HepG2 (cell line): ENCODE measurements at regions not wholly inside any gene's neighbourhood (a gene's known extent, or its start where the extent isn't known, plus 50 kb on each side); places are given as distances from the start of the nearest gene placed in this dataset.

Experiments used
- ATAC-seq: fragments of 200-7000 bp; cut with Tn5 transposase; 3 replicates; pipeline ENCODE4 v1.9.1; 2020; ENCODE audit warnings: mild to moderate bottlenecking, moderate library complexity
- BruUV-seq: library from RNA; stranded (reverse); fragments of 400-500 nt; replicated peaks from 2 replicates; lab custom pipeline; 2021; lab: Mats Ljungman, UMichigan
- CTCF ChIA-PET: fragments of 300-600 bp; formaldehyde crosslinking; extraction: SDS; loops from one replicate; lab custom pipeline; 2021; ENCODE audit warnings: low total read pairs, inconsistent platforms, low intra/inter-chr PET ratio; lab: Yijun Ruan, JAX
- POLR2A ChIA-PET: fragments of 350-600 bp; sonication (Branson Sonifier 250); formaldehyde crosslinking; loops from one replicate; lab custom pipeline; 2020; ENCODE audit warnings: antibody characterized with exemption, inconsistent platforms; lab: Yijun Ruan, JAX
- DNase-seq: peaks from one replicate; pipeline ENCODE4 v3.0.0-alpha.2; 2015; ENCODE audit warnings: low spot score
- FAIRE-seq: peaks from 3 replicates; lab custom pipeline; 2011; peaks lifted over from hg19 to GRCh38; lab: Jason Lieb, UNC
- H2AFZ ChIP-seq: one replicate; pipeline ENCODE4 v1.6.1; 2011; ENCODE audit warnings: low read length, inconsistent platforms
- H3K27ac ChIP-seq: fragments of 300-600 bp; 3 replicates; pipeline ENCODE4 v1.8.0; 2011; ENCODE audit warnings: mixed run types, mild to moderate bottlenecking, mixed read lengths, low read length, inconsistent platforms; ENCODE audit not compliant: insufficient read depth; ENCODE audit errors: extremely low read length
- H3K27me3 ChIP-seq, 2 experiments: fragments of 200-600 bp in 1 of 2; 2 replicates in 1 of 2; 3 replicates in 1 of 2; pipeline versions ENCODE4 v1.6.0 to v1.8.0; 2011; ENCODE audit warnings: low read length in 2 of 2, mild to moderate bottlenecking in 2 of 2, moderate library complexity in 2 of 2, inconsistent platforms in 1 of 2; ENCODE audit not compliant: insufficient read depth in 2 of 2, control insufficient read depth in 1 of 2
- H3K36me3 ChIP-seq, 2 experiments: fragments of 200-600 bp in 1 of 2; replicated peaks in 1 of 2; 2 replicates in 1 of 2; 3 replicates in 1 of 2; pipeline versions ENCODE4 v1.5.1 to v1.8.0; 2011; ENCODE audit warnings: low read length in 2 of 2, inconsistent platforms in 1 of 2; ENCODE audit not compliant: insufficient read depth in 2 of 2, control insufficient read depth in 1 of 2
- H3K4me1 ChIP-seq: 2 replicates; pipeline ENCODE4 v1.5.1; 2012; ENCODE audit warnings: low read length, inconsistent platforms; ENCODE audit not compliant: insufficient read depth
- H3K4me2 ChIP-seq: 2 replicates; pipeline ENCODE4 v1.6.0; 2011; ENCODE audit warnings: low read depth, low read length, inconsistent platforms
- H3K4me3 ChIP-seq, 3 experiments: fragments of 200-600 bp in 1 of 3; sonication (generic), shearing (Covaris generic) in 1 of 3; replicated peaks in 1 of 3; 2 replicates each; pipeline ENCODE4 v1.5.1; 2011 to 2016; ENCODE audit warnings: low read length in 3 of 3, inconsistent platforms in 2 of 3, low read depth in 2 of 3, mild to moderate bottlenecking in 2 of 3, control low read depth in 1 of 3, mixed read lengths in 1 of 3; ENCODE audit not compliant: insufficient read depth in 1 of 3
- H3K79me2 ChIP-seq: one replicate; pipeline ENCODE4 v1.6.1; 2011; ENCODE audit warnings: low read length, inconsistent platforms; ENCODE audit not compliant: insufficient read depth
- H3K9ac ChIP-seq: 2 replicates; pipeline ENCODE4 v1.6.0; 2011; ENCODE audit warnings: mild to moderate bottlenecking, low read depth, low read length, inconsistent platforms; ENCODE audit not compliant: insufficient read depth
- H3K9me3 ChIP-seq: 2 replicates; pipeline ENCODE4 v1.5.1; 2012; ENCODE audit warnings: mild to moderate bottlenecking, low read length
- H4K20me1 ChIP-seq: 2 replicates; pipeline ENCODE4 v1.6.0; 2011; ENCODE audit warnings: inconsistent platforms, mild to moderate bottlenecking, low read length, moderate library complexity; ENCODE audit not compliant: insufficient read depth
- KDM1A ChIP-seq: IDR thresholded peaks from 2 replicates; pipeline ENCODE4 v1.6.1; 2016; ENCODE audit warnings: missing compliant biosample characterization
- KMT2B ChIP-seq: IDR thresholded peaks from 2 replicates; pipeline ENCODE4 v1.6.1; 2016; ENCODE audit warnings: missing genetic modification reagents, missing compliant biosample characterization
- MXI1 ChIP-seq: IDR thresholded peaks from 3 replicates; pipeline ENCODE4 v1.6.1; 2012; ENCODE audit warnings: low read depth, low read length, inconsistent platforms, borderline replicate concordance
- NCOA1 ChIP-seq: sonication (generic); formaldehyde crosslinking; IDR thresholded peaks from 2 replicates; pipeline ENCODE4 v1.9.0; 2021; ENCODE audit warnings: missing genetic modification reagents
- TP53 ChIP-seq: sonication (generic); formaldehyde crosslinking; conservative IDR thresholded peaks from 2 replicates; pipeline ENCODE4 v1.4.0; 2020; ENCODE audit warnings: missing genetic modification reagents
- ZC3H4 ChIP-seq: sonication (generic); formaldehyde crosslinking; IDR thresholded peaks from 2 replicates; pipeline ENCODE4 v1.4.0; 2020; ENCODE audit warnings: missing genetic modification reagents, borderline replicate concordance
- ZFP36L2 ChIP-seq: sonication (generic); formaldehyde crosslinking; IDR thresholded peaks from 2 replicates; pipeline ENCODE4 v1.4.0; 2020; ENCODE audit warnings: missing genetic modification reagents
- ZNF317 ChIP-seq: sonication (generic); formaldehyde crosslinking; IDR thresholded peaks from 2 replicates; pipeline ENCODE4 v1.5.0; 2020; ENCODE audit warnings: mild to moderate bottlenecking, missing genetic modification reagents
- ZNF496 ChIP-seq: sonication (generic); formaldehyde crosslinking; IDR thresholded peaks from 2 replicates; pipeline ENCODE4 v1.8.1; 2023; ENCODE audit warnings: mild to moderate bottlenecking, moderate library complexity, missing genetic modification reagents; ENCODE audit not compliant: insufficient replicate concordance
- ZNF563 ChIP-seq: sonication (generic); formaldehyde crosslinking; IDR thresholded peaks from 2 replicates; pipeline ENCODE4 v1.8.0; 2022; ENCODE audit warnings: mild to moderate bottlenecking, moderate library complexity, missing genetic modification reagents
- WGBS: methylation state at CpG from one replicate; pipeline ENCODE4 v1.1.6; 2017; ENCODE audit warnings: low lambda C conversion rate; 5-methylcytosine and 5-hydroxymethylcytosine counted together
- in situ Hi-C: cut with HindIII; loops from 2 replicates; pipeline ENCODE4 v1.10.0; 2017; ENCODE audit warnings: low pct_unique_long_range_greater_than_20kb; ENCODE audit not compliant: extremely low pct_ligation_motif_present
- intact Hi-C: fragments of 100-400 bp; cut with micrococcal nuclease; formaldehyde crosslinking; loops from one replicate; pipeline ENCODE4 v1.10.0; 2022; ENCODE audit not compliant: unreplicated experiment
- TF ChIP-seq, protein P1 (sequence below): sonication (generic); formaldehyde crosslinking; IDR thresholded peaks from 2 replicates; pipeline ENCODE4 v1.8.1; 2022; ENCODE audit warnings: mild to moderate bottlenecking, missing genetic modification reagents
- TF ChIP-seq, protein P2 (sequence below): sonication (generic); formaldehyde crosslinking; IDR thresholded peaks from 2 replicates; pipeline ENCODE4 v1.4.0; 2020; ENCODE audit warnings: missing genetic modification reagents

GRCh38 chr18:76251691-76252090, 243.4 kb downstream of the ZNF516 start (continued):
- TF ChIP-seq, protein P1, sequence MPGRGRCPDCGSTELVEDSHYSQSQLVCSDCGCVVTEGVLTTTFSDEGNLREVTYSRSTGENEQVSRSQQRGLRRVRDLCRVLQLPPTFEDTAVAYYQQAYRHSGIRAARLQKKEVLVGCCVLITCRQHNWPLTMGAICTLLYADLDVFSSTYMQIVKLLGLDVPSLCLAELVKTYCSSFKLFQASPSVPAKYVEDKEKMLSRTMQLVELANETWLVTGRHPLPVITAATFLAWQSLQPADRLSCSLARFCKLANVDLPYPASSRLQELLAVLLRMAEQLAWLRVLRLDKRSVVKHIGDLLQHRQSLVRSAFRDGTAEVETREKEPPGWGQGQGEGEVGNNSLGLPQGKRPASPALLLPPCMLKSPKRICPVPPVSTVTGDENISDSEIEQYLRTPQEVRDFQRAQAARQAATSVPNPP (CRISPR knock-in tag): no peak
- no peak for TF ChIP-seq MXI1

DNA sequence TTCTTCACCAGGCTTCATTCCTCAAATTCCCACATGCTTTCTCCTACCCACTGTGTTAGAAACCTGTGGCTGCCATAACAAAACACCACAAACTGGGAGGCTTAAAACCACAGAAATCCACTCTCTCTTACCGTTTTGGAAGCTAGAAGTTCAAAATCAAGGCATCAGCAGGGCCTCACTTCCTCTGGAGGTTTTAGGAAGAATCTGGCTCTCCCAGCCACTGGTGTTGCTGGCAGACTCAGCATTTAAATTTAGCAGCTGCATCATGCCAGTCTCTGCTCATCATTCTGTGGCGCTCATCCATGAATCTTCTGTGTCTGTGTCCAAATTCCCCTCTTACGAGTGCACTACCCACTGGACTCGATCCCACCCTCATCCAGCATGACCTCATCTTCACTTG, 248.5 kb downstream of the ZNF516 start:
- BruUV-seq: no TSS peak
- no peak for ATAC-seq
- no peaks in the 10 kb centered on the region; a peak in 2 of 5 replicates for H3K27me3 ChIP-seq
- no peak overlapping the region for H3K4me2 ChIP-seq
- CTCF ChIA-PET: no interaction called here
- no peak overlapping the region for H2AFZ ChIP-seq
- no peak overlapping the region for H3K27ac ChIP-seq
- H3K79me2 ChIP-seq: no peaks in the 10 kb centered on the region
- H3K4me1 ChIP-seq: no peaks in the 10 kb centered on the region
- no peak overlapping the region for H3K4me3 ChIP-seq
- H3K9ac ChIP-seq: no peak overlapping the region
- no peaks in the 10 kb centered on the region for H3K9me3 ChIP-seq
- no peak for FAIRE-seq
- no peak for DNase-seq
- in situ Hi-C loops: no loop called here
- H3K36me3 ChIP-seq: no peaks in the 10 kb centered on the region
- intact Hi-C loops: no loop called here
- H4K20me1 ChIP-seq: no peaks in the 10 kb centered on the region
- TF ChIP-seq ZFP36L2: no peak
- no peak for TF ChIP-seq NCOA1 (CRISPR knock-in tag)
- no peak for TF ChIP-seq ZNF496
- TF ChIP-seq KMT2B (CRISPR knock-in tag): no peak
- TF ChIP-seq ZNF317 (CRISPR knock-in tag): no peak
- no peak for TF ChIP-seq TP53 (CRISPR knock-in tag)
- TF ChIP-seq KDM1A (CRISPR knock-in tag): no peak
- TF ChIP-seq ZNF563 (CRISPR knock-in tag): no peak
- TF ChIP-seq ZC3H4 (CRISPR knock-in tag): no peak
- TF ChIP-seq, protein P2, sequence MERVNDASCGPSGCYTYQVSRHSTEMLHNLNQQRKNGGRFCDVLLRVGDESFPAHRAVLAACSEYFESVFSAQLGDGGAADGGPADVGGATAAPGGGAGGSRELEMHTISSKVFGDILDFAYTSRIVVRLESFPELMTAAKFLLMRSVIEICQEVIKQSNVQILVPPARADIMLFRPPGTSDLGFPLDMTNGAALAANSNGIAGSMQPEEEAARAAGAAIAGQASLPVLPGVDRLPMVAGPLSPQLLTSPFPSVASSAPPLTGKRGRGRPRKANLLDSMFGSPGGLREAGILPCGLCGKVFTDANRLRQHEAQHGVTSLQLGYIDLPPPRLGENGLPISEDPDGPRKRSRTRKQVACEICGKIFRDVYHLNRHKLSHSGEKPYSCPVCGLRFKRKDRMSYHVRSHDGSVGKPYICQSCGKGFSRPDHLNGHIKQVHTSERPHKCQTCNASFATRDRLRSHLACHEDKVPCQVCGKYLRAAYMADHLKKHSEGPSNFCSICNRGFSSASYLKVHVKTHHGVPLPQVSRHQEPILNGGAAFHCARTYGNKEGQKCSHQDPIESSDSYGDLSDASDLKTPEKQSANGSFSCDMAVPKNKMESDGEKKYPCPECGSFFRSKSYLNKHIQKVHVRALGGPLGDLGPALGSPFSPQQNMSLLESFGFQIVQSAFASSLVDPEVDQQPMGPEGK (CRISPR knock-in tag): no peak
- TF ChIP-seq, all 625 proteins: peak for 0
- POLR2A ChIA-PET: no interaction called here
- 18% methylated on average over 4 of the region's 4 CpGs for WGBS
